ENCODE measurements at regions not wholly inside any gene's neighbourhood (a gene's known extent, or its start where the extent isn't known, plus 50 kb on each side); places are given as distances from the start of the nearest gene placed in this dataset.

DNA sequence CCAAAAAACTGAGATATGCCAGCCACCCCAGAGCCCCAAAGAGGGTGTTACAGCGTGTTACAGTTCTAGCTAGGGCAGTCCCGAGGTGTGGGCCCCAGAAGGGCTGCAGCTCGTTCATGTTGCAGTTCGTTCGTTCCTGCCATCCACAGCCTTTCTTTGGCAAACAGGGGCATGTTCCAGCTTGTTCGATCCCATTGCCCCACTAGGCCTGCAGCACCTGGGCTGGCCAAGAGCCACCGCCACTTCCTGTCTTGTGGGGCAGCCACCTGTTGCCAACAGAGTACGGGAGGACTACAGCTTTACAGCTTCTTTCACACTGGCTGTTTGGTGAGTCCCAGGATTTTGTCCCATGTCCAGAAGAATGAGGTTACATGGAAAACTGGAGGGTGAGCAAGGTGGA lies 198.1 kb downstream of the MMUT start:
- TF ChIP-seq EP300 (IDR thresholded peaks at IDR 0.05; ENCODE audit: low read depth) (no peak), POLR2A (IDR thresholded peaks at IDR 0.05) (no peak)
- TF ChIP-seq, protein P1, sequence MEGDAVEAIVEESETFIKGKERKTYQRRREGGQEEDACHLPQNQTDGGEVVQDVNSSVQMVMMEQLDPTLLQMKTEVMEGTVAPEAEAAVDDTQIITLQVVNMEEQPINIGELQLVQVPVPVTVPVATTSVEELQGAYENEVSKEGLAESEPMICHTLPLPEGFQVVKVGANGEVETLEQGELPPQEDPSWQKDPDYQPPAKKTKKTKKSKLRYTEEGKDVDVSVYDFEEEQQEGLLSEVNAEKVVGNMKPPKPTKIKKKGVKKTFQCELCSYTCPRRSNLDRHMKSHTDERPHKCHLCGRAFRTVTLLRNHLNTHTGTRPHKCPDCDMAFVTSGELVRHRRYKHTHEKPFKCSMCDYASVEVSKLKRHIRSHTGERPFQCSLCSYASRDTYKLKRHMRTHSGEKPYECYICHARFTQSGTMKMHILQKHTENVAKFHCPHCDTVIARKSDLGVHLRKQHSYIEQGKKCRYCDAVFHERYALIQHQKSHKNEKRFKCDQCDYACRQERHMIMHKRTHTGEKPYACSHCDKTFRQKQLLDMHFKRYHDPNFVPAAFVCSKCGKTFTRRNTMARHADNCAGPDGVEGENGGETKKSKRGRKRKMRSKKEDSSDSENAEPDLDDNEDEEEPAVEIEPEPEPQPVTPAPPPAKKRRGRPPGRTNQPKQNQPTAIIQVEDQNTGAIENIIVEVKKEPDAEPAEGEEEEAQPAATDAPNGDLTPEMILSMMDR (IDR thresholded peaks at IDR 0.05) = no peak
